Astrocyte (in vitro differentiated cells and primary cell): ENCODE measurements at regions not wholly inside any gene's neighbourhood (a gene's known extent, or its start where the extent isn't known, plus 50 kb on each side); places are given as distances from the start of the nearest gene placed in this dataset.
A peak's percentile ranks its signal among the peaks of the same experiment; 100 is the strongest.

Experiments
- DNase-seq: peaks from one replicate; pipeline ENCODE4 v3.0.0-alpha.2; 2010; ENCODE audit warnings: low read depth
- FAIRE-seq: peaks from 2 replicates; lab custom pipeline; 2011; peaks lifted over from hg19 to GRCh38; lab: Jason Lieb, UNC
- H2AFZ ChIP-seq: 2 replicates; pipeline ENCODE4 v1.6.0; 2012; ENCODE audit warnings: low read depth, low read length, inconsistent platforms
- H3K27ac ChIP-seq: 2 replicates; pipeline ENCODE4 v1.5.1; 2011; ENCODE audit warnings: low read depth, low read length, inconsistent platforms
- H3K27me3 ChIP-seq: 2 replicates; pipeline ENCODE4 v1.6.0; 2011; ENCODE audit warnings: low read length, inconsistent platforms; ENCODE audit not compliant: insufficient read depth
- H3K36me3 ChIP-seq: 2 replicates; pipeline ENCODE4 v1.5.1; 2011; ENCODE audit warnings: low read length, inconsistent platforms; ENCODE audit not compliant: insufficient read depth
- H3K4me1 ChIP-seq: 2 replicates; pipeline ENCODE4 v1.5.1; 2011; ENCODE audit warnings: low read length, inconsistent platforms; ENCODE audit not compliant: insufficient read depth
- H3K4me2 ChIP-seq: 2 replicates; pipeline ENCODE4 v1.6.0; 2012; ENCODE audit warnings: low read length, inconsistent platforms
- H3K4me3 ChIP-seq: 2 replicates; pipeline ENCODE4 v1.5.1; 2011; ENCODE audit warnings: low read depth, mild to moderate bottlenecking, low read length, inconsistent platforms; ENCODE audit not compliant: insufficient read depth
- H3K79me2 ChIP-seq: 2 replicates; pipeline ENCODE4 v1.6.0; 2012; ENCODE audit warnings: mild to moderate bottlenecking, low read length, inconsistent platforms; ENCODE audit not compliant: insufficient read depth
- H3K9ac ChIP-seq: 2 replicates; pipeline ENCODE4 v1.6.0; 2012; ENCODE audit warnings: mild to moderate bottlenecking, low read length, inconsistent platforms
- H3K9me3 ChIP-seq: 2 replicates; pipeline ENCODE4 v1.5.1; 2012; ENCODE audit warnings: low read depth, mild to moderate bottlenecking, low read length, inconsistent platforms; ENCODE audit not compliant: insufficient read depth
- H4K20me1 ChIP-seq: 2 replicates; pipeline ENCODE4 v1.6.0; 2012; ENCODE audit warnings: low read length, inconsistent platforms; ENCODE audit not compliant: insufficient read depth
- H3K27ac Mint-ChIP-seq: one replicate; pipeline ENCODE4 v1.8.0; 2021; ENCODE audit warnings: mild to moderate bottlenecking, mixed read lengths; ENCODE audit not compliant: unreplicated experiment
- H3K27me3 Mint-ChIP-seq: one replicate; pipeline ENCODE4 v1.8.0; 2021; ENCODE audit warnings: low read depth, mixed read lengths; ENCODE audit not compliant: unreplicated experiment
- H3K36me3 Mint-ChIP-seq: one replicate; pipeline ENCODE4 v1.8.0; 2021; ENCODE audit warnings: low read depth, mixed read lengths; ENCODE audit not compliant: unreplicated experiment
- H3K4me1 Mint-ChIP-seq: one replicate; pipeline ENCODE4 v1.8.0; 2021; ENCODE audit warnings: low read depth, mixed read lengths; ENCODE audit not compliant: unreplicated experiment
- H3K4me3 Mint-ChIP-seq: one replicate; pipeline ENCODE4 v1.8.0; 2021; ENCODE audit warnings: mild to moderate bottlenecking, moderate library complexity, mixed read lengths; ENCODE audit not compliant: unreplicated experiment
- H3K9me3 Mint-ChIP-seq: one replicate; pipeline ENCODE4 v1.8.0; 2021; ENCODE audit warnings: mild to moderate bottlenecking, mixed read lengths; ENCODE audit not compliant: unreplicated experiment
- CTCF ChIP-seq: IDR thresholded peaks from 2 replicates; pipeline ENCODE4 v1.5.1; 2011; ENCODE audit warnings: low read depth, mild to moderate bottlenecking, inconsistent platforms, low read length, moderate library complexity; ENCODE audit not compliant: insufficient read depth
- EZH2 ChIP-seq: IDR thresholded peaks from 2 replicates; pipeline ENCODE4 v1.6.1; 2012; ENCODE audit warnings: mild to moderate bottlenecking, low read length, inconsistent platforms; ENCODE audit not compliant: insufficient read depth

GRCh38 chr9:80831751-80832150 lies 857.6 kb downstream of the TLE1 start:
- TF ChIP-seq CTCF = no peak
- TF ChIP-seq EZH2 = no peak
- Mint-ChIP-seq H3K4me1 (no peaks in the 10 kb centered on the region), H3K9me3 (no peaks in the 10 kb centered on the region), H3K36me3 (no peaks in the 10 kb centered on the region), H3K27ac (no peak overlapping the region), H3K4me3 (no peak overlapping the region), H3K27me3 (no peaks in the 10 kb centered on the region)
- Histone ChIP-seq H3K9me3 (no peaks in the 10 kb centered on the region), H3K4me1 (no peaks in the 10 kb centered on the region), H3K27ac (no peak overlapping the region), H3K4me2 (no peak overlapping the region), H2AFZ (no peak overlapping the region), H3K36me3 (no peaks in the 10 kb centered on the region), H3K4me3 (no peak overlapping the region), H3K79me2 (no peaks in the 10 kb centered on the region), H3K9ac (no peak overlapping the region), H4K20me1 (no peaks in the 10 kb centered on the region), H3K27me3 (no peaks in the 10 kb centered on the region)
- FAIRE-seq (no peak), DNase-seq (no peak)

GRCh38 chr9:80811656-80812055 lies 877.7 kb downstream of the TLE1 start:
- Histone ChIP-seq H3K4me2 (no peak overlapping the region), H3K27ac (no peak overlapping the region), H3K4me3 (no peak overlapping the region), H3K36me3 (no peaks in the 10 kb centered on the region), H3K4me1 (no peaks in the 10 kb centered on the region), H3K9me3 (no peaks in the 10 kb centered on the region), H4K20me1 (no peaks in the 10 kb centered on the region), H3K79me2 (no peaks in the 10 kb centered on the region), H3K9ac (no peak overlapping the region), H3K27me3 (no peaks in the 10 kb centered on the region), H2AFZ (no peak overlapping the region)
- Mint-ChIP-seq H3K36me3 (no peaks in the 10 kb centered on the region), H3K9me3 (no peaks in the 10 kb centered on the region), H3K27ac (no peak overlapping the region), H3K4me1 (peaks cover 1% of the 10 kb centered on the region), H3K4me3 (no peak overlapping the region), H3K27me3 (no peaks in the 10 kb centered on the region)
- no peak for DNase-seq
- TF ChIP-seq EZH2 (no peak), CTCF (no peak)
- no peak for FAIRE-seq

GRCh38 chr9:80811003-80811402 lies 878.3 kb downstream of the TLE1 start:
- Histone ChIP-seq H3K27me3 (no peaks in the 10 kb centered on the region), H3K9me3 (no peaks in the 10 kb centered on the region), H3K9ac (no peak overlapping the region), H3K36me3 (no peaks in the 10 kb centered on the region), H3K4me3 (no peak overlapping the region), H3K4me2 (no peak overlapping the region), H4K20me1 (no peaks in the 10 kb centered on the region), H3K79me2 (no peaks in the 10 kb centered on the region), H2AFZ (no peak overlapping the region), H3K4me1 (no peaks in the 10 kb centered on the region), H3K27ac (no peak overlapping the region)
- no peaks in the 10 kb centered on the region for H3K36me3 Mint-ChIP-seq
- peaks cover 1% of the 10 kb centered on the region for H3K4me1 Mint-ChIP-seq
- H3K27ac Mint-ChIP-seq = no peak overlapping the region
- no peak for TF ChIP-seq CTCF
- no peak for TF ChIP-seq EZH2
- no peak overlapping the region for H3K4me3 Mint-ChIP-seq
- FAIRE-seq (no peak), DNase-seq (peak; percentile 16)
- H3K27me3 Mint-ChIP-seq = no peaks in the 10 kb centered on the region
- H3K9me3 Mint-ChIP-seq = no peaks in the 10 kb centered on the region
